ENCODE measurements at regions not wholly inside any gene's neighbourhood (a gene's known extent, or its start where the extent isn't known, plus 50 kb on each side); places are given as distances from the start of the nearest gene placed in this dataset.

- DNase-seq (ENCODE audit: low spot score): no peak
Measured at GRCh38 chr6:164021589-164022250, 607.2 kb downstream of the QKI start.

DNA sequence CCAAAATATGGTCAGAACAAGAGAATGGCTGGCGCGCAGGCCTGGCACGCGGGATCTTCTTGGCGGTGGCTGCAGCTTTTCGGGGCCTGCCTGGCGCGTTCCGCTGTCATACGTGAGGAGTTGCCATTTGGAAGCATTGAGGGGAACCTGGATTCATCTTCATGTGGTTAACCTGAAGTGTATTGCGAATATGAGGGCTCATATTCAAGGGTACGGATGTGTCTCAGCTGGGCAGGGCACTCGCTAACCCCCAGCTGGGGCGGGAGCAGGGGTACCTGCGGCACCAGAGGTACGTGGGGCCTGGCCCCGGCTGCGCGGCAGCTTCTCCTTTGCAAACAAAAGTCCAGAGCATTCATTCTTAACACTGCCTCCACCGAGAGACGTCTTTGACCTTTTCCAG, 605.6 kb downstream of the QKI start:
- no peak for DNase-seq (ENCODE audit: low spot score)

GRCh38 chr6:164018133-164018532, 603.6 kb downstream of the QKI start:
- no peak for DNase-seq (ENCODE audit: low spot score)

GRCh38 chr6:164016056-164016455, 601.5 kb downstream of the QKI start:
- DNase-seq (ENCODE audit: low spot score): no peak

DNA sequence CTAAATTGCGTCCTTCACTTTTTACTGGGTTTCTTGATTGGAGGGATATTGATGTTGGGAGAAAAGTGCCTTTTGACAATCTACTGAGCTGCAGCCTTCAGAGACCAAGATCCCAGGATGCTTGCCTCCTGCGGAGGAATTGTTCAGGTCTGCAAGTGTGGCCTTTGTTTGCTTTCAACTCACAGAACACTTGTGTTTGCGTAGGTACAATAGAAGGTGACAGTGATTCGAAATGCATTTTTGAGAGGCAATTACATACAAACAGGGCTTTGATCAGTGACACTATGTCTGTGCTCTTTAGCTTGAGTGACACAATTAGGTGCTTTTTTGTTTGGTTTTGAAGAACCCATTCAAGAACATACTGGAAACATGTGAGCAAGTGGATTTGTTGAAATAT, 600.6 kb downstream of the QKI start:
- no peak for DNase-seq (ENCODE audit: low spot score)

DNA sequence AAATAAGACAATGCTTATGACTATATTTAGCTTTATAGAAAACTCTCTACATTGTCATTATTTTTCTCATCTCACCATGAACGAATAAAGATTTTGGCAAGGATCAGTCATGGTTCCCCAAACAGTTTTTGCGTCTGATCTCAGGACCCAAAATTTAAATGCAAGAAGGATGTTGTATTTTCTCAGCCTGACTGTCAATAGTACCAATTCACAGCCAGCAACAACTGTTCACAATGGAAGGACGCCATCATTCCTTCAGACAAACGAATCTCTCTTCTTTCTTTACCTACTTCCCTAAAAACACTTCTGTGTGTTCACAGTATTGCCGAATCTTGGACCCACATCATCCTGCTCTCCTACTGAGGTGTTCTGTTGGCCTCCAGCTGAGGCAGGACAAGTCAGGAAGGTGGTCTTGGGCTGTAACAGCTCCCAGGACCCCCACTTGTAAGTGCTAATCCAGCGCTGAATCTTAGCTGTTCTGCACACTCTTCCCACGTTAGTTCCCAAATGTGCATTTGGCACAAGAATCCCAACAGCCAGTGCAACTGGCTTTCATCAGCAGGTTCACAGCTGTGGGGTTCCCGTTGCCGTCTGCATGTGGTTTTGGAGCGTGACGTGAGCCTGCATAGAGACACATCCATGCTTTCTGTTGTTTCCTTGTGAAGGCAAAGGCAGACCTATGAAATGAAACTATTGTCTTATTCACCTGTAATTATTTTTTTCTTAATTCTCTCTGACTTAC, 600.0 kb downstream of the QKI start:
- DNase-seq (ENCODE audit: low spot score): no peak

DNA sequence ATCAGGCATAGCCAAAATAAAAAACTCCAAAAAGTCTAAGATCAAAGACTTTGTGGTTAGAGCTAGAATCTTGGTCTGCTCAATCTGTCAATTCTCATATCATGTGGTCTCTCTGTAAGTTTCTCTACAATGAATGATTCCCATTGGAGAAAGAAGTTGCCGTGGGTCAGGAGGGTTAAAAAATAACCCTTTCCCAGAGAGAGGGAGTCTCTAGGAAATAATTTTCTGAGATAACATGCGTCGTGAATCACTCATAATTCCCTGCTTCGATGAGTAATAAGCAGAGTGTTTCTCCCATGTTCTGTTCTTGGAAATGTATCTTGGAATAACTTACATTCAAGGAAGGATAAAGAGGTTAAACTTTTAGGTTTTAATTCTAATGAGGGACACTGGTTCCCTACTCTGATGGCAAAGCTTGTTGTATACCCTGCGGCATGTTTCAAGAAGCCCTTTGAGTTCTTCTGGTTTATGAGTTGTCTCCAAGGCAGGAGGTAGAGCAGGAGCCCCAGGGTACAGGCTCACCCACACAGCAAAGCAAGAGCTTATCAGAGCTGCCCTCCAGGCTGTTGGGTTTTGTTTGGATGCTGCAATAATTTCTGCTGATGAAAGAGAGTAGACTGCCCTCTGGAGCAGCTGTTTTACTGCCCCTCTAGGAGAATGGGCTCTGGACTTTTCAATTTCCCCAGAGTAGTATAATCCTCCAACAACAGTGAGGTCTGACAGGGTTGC, 599.1 kb downstream of the QKI start:
- DNase-seq (ENCODE audit: low spot score): no peak

DNA sequence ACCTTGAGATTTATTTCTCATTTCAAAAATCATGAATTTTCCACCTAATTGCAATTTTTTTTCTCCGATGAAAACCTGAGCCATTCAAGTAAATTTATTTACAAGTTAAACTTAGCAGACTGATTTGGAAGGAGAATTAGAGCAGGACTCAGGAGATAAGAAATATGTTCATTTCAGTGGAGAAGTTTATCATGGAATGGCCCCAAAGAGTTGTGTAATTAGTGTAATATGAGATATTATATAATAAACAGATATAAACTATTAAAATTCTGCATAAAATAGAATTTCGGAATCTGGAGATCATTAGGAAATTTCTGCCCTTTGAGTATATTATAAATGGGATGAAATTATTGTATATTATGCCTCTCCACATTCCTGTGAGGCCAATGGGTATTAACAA, 596.8 kb downstream of the QKI start:
- no peak for DNase-seq (ENCODE audit: low spot score)

DNA sequence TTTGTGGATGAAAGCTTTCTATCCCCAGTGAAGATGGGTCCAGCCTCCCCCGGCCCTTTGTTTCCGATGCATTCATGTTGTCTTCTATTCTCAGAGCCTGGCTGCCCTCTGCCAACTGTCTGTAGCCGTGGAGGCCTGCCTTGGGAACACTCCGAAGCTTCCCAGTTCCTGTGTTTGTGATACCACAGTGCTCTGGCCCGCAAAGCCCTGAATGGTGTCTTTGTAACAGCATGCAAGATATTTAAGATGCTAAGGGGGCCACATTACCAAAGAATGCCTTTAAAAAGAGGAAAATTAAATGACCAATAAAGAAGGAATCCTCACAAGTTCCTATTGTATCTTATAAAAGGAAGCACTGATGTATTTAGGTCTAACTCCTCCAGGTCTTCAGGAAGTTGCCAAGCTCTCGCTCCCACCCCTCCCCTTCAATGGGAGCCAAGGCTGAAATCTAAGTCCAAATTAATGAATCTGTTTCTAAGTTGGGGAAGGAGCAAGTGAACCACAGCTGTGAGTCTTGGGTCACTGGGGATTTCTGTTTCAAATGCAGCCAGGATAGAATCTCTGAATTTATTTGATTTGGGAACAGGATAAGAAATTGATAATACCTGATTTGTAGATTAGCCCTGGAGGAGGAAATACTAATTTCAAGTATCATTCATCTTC, 596.1 kb downstream of the QKI start:
- DNase-seq (ENCODE audit: low spot score): no peak

DNA sequence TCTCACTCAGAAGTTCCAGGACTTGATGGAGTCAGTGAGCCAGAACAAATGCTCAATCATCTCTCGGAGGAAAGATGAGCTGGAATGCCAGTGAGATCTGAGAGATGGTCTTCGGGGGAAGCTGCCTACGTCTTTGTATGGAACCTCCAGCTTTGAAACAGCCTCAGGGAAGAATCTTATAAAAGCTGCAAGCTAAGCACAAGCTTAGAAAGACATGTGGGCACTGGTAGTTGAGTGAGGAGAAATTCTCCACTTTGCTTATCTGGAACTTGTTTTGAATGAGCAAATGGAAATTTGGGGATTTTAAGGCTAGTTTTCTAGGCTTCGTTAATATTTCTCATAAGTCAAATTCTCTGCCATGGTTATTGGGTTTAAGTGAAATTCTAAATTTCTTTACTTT, 594.4 kb downstream of the QKI start:
- DNase-seq (ENCODE audit: low spot score): no peak

GRCh38 chr6:164007881-164008280, 593.4 kb downstream of the QKI start:
- DNase-seq (ENCODE audit: low spot score): no peak

DNA sequence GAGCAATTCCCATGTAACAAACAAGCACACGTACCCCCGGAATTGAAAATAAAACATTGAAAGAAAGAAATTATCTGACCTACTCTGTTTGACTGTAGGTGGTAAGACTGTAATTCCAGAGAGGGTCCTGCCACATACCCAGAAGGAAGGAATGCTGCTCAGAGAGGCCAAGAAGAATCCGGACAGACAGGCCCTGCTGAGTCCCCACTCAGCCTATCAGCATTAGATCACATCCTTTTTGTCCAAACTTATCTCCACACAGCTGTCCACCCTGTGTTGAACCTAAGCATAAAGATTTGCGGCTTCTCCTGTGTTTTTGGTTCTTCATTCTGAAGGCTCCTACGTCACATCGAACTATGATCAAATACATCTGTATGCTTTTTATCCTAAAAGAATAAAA, 591.9 kb downstream of the QKI start:
- no peak for DNase-seq (ENCODE audit: low spot score)

GRCh38 chr6:164005004-164005711, 590.6 kb downstream of the QKI start:
- no peak for DNase-seq (ENCODE audit: low spot score)

DNA sequence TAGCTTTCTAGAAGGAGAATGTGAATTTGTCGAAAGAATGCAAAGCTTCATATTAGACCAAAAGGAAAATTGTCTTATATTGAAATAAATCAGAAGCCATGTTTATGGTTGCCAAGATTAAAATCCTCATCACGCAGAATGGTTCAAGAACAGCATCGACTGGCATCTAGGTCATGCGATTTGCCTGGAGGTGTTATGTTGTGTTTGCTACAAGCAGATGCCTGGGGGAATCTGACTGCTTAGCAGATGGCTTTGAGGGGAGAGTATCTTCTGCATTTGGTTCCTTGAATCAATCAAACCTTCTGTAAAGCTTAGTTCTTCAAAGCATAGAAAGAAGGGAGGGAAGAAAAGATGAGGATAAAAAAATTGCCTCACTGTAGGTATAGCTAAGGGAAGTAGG, 585.8 kb downstream of the QKI start:
- DNase-seq (ENCODE audit: low spot score): no peak

- DNase-seq (ENCODE audit: low spot score): no peak
Measured at GRCh38 chr6:163999475-164000125, 585.1 kb downstream of the QKI start.

DNA sequence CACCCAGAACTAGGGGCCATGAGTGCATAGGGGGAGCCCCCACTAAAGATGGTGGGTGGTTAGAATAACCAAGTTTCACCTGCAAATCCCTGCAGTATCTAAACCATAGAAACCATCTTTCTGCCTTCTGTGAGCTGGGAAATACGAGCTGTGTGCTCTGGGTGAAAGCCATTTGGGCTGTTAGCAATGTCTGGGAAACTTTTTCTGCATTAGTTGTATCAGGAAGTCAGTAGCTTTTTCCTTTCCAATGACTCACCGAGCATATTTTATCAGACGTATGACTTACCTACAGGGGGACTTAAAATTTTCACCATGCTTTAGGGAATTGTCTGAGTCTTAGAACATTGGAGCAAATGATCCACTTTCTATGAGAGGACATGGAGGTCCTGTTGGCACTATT, 584.0 kb downstream of the QKI start:
- no peak for DNase-seq (ENCODE audit: low spot score)

- no peak for DNase-seq (ENCODE audit: low spot score)
Measured at GRCh38 chr6:163996491-163996890, 582.0 kb downstream of the QKI start.

- DNase-seq (ENCODE audit: low spot score): no peak
Measured at GRCh38 chr6:163994566-163994965, 580.0 kb downstream of the QKI start.

DNA sequence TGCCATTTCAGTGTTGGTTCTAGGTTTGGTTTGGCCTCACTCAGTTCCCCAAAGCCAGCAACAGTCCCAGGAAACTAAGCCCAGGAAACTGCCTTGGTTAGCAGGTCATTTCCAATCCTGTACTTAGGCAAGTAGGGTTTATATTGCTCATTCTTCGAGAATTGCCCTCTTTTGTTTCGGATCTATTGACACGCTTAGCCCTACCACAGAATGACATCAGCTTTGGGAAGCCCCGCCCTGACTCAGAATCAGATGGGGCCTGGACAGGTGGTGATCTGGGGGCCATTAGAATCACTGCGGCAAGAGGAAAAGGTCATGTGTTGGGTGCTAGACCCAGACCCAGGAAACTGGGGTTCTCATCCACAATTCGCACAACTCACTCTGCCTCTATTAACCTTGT, 578.2 kb downstream of the QKI start:
- no peak for DNase-seq (ENCODE audit: low spot score)

- no peak for DNase-seq (ENCODE audit: low spot score)
Measured at GRCh38 chr6:163992056-163992455, 577.5 kb downstream of the QKI start.

- no peak for DNase-seq (ENCODE audit: low spot score)
Measured at GRCh38 chr6:163991321-163991720, 576.8 kb downstream of the QKI start.

GRCh38 chr6:163986313-163986712, 571.8 kb downstream of the QKI start:
- no peak for DNase-seq (ENCODE audit: low spot score)
